ENCODE measurements at regions not wholly inside any gene's neighbourhood (a gene's known extent, or its start where the extent isn't known, plus 50 kb on each side); places are given as distances from the start of the nearest gene placed in this dataset.
"Not testable (repeated sequence)": the region's sequence is repeated elsewhere in the genome, so short reads cannot be mapped to it uniquely, and the experiment has no call there.

DNA sequence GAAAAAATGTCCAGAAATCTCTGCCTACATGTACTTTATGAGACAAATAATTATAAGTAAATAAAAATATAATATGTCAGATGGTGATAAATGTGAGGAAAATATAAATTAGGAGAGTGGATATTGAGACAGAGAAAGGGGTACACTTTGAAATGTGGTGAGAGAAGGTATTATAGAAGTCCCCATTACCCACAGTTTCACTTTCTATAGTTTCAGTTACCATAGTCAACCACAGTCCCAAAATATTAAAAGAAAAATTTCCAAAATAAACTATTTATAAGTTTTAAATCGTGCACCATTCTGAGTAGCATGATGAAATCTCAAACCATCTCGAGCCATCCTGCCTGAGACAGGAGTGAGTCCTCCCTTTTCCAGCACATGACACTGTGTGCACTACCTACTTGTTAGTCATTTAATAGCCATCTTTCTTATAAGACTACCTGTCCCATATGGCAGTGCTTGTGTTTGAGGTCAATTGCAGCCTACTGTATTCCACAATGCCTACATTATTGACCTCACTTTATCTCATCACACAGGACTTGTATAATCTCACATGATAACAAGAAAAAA is 653.7 kb downstream of the DACH1 start:
- no peak for DNase-seq

DNA sequence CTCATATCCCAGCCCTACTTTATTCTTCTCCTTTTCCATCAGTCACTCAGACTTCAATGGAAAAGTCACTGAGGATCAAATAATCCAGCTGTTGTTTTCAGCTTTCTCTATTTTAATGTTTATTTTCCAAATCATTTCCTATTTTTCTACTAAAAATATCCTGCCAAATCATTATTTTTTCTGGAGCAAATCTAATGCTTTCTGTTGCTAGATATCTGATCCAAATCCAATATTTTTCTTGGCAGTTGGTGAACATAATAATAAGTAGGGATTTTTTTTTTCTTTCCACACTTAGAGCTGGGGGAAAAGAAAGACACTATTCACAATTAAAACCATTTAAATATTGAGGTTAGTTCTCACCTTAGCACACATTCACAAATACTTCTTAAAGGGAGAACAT is 656.1 kb downstream of the DACH1 start:
- no peak for DNase-seq

DNA sequence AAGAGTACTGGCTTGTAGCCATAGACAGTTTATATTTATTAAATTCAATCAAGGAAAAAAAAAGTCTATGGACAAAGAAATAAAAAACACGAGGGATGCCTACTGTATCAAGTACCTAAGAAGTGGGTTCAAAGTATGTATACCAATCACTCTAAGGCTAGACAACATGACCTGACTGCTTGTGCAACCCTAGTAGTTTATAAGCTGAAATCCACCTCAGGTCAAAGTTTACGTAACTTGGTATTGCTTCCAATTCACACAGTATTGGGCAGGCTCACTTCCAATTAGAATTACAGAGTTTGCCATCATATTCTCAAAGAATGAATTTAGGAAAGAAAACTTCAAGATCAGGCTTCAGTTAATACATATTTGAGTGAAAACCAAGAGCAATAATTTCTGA is 657.8 kb downstream of the DACH1 start:
- no peak for DNase-seq

DNA sequence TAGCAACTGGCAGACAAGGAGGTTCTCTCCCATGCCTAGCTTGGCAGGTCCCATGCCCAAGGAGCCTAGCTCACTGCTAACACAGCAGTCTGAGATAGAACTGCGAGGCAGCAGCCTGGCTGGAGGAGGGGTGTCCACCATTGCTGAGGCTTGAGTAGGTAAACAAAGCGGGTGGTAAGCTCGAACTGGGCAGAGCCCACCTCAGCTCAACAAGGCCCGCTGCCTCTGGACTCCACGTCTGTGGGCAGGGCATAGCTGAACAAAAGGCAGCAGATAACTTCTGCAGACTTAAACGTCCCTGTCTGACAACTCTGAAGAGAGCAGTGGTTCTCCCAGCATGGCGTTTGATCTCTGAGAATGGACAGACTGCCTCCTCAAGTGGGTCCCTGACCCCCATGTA is 682.4 kb downstream of the DACH1 start:
- not testable (repeated sequence) for DNase-seq

DNA sequence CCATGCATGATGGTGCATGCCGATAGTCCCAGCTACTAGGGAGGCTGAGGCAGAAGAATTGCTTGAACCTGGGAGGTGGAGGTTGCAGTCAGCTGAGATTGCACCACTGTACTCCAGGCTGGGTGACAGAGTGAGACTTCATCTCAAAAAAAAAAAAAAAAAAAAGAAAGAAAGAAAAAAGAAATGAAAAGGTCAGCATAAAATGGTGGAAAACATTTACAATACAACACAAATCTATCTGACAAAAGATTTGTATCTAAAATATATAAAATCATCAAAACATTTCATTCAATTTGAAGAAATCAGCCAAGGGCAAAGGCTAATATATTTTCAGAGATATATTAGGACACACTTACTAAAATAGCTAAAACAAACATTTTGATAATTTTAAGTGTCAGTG is 683.7 kb downstream of the DACH1 start:
- DNase-seq, result not testable (repeated sequence)

DNA sequence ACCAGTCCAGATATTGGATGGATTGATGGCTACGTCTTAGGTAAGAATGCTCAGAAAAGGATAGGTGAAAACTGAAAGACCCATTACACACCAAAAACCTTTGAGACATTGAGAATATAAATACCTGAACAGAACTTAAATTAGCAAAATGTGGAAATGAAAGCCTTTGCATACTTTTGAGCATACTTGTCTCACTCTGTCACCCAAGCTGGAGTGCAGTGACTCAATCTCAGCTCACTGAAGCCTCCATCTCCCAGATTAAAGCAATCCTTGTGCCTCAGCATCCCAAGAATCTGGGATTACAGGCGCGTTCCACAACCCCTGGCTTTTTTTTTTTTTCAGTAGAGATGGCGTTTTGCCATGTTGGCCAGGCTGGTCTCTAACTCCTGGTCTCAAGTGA is 695.3 kb downstream of the DACH1 start:
- DNase-seq, result no peak

DNA sequence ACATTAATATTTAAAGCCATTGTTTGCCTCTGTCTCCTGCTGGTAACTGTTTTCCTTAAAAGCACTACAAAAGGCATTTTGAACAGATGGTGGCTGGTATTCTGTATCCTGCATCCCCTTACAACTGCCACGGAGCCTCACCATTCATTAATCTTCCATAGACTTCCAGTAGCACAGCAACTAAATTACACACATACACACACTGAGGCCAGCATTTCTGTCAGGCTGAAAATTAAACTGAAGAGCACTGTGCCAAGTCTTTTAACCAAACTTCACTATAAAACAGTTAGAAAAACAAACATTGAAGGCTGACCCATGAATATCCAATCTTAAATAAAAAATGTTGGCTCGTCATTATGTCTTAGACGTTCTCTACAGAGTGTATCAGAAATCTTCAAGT is 697.8 kb downstream of the DACH1 start:
- DNase-seq, result no peak

DNA sequence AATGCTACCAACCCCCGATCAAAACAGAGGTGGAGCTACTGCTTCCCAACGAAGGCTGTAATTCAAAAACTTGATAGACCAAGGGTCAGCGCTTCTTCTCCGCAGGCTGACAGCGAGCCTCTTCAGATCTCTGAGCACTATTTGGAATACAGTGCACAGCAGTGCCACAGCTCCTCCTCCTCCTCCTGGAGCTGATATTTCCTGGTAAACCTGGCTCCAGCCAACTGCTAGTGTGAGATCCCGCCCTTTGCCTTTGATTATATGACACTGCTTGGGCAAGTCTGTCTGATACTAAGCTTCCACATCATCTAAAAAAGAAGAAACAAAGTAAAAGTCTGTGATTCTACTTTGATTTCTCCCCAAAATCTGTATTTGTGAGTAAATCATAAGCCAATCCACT is 710.5 kb downstream of the DACH1 start:
- no peak for DNase-seq

DNA sequence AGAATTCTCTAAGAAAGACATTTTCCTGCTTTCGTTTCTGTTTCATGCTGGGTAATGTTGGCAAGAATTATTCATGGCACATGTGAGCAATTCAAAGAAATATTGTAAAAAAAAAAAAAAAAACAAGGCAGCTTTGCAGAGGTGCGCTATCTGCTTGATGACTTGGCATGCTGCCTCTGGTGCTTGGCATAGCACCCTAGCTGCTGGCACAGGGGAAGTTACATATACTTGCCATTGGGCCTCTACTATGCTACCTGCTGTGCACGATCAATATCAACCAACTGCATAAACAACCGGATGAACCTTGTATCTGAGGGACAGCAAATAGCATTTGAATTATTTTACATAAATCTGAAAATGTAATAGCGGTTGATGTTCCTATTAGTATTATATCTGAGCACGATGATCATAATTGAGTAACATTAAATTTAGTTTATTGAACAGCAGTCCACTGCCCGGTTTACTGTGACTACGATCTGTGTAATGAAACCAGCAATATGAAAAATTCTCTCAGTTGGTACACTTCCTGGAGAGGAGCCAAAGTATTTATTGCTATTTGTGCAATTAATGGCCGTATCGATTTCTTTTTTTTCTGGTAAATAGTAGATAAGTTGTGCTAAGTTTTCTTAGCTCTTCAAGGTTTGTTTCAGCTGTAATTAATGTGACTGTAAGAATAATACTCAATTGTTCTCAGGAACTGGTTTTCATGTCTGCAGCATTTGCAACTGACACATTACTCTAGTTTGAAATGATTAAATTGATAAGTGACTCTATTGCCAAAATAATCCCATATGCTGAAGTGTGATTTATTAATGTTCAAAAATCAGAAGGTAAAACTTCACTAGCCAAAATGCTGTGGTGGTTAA is 717.3 kb downstream of the DACH1 start:
- no peak for DNase-seq

DNA sequence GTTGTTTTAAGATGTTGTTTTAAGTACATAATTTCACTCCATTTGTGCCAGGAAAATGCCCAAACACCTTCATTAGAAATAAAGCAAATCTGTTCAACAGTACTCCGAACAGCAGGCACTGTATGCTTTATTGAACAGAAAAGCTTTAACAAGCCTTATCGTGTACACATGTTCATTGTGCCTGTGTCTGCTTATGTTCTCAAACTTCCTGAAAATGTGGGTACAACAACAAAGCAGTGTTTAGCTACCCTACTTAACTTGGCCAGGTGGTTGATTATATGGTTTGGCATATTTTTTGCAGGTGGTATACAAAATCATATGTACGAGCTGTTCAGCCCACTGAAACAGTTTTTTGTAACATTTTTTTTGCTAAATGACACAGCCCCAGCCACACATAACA is 718.0 kb downstream of the DACH1 start:
- no peak for DNase-seq

DNA sequence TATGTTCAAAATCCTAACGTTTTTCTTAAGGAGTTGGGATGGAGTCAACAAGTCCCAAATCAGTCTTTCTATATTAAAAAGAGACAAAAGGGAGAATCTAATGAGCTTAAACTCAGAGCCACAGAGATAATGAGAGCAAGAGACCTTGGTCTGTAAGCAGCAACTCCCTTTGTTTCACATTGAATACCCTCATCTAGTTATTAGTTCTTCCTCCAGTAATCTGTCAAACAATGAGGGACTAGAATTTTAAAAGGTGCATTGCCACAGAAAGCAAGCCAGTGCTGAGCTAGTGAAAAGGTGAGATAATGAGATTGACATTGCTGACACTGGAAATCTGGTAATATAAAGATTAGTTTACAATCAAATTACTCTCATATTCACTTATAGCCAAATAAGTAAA is 718.6 kb downstream of the DACH1 start:
- no peak for DNase-seq

DNA sequence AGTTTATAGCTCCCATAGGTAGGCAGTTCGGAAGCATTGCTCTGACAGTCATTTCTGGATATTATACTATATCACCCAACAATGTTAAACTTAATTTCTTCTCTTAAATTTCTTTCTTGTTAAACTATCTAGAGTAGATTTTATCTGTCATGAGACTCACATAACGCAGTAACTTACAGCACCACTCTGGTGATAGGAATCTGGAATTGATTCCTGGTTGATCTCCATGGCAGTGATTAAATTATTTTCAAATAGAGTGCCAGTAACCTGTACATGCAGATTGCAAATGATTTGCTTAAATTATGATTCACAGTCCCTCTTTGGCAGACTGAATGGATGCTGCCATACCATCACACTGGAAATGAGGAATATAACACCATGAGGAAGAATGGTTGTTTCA is 722.1 kb downstream of the DACH1 start:
- no peak for DNase-seq

DNA sequence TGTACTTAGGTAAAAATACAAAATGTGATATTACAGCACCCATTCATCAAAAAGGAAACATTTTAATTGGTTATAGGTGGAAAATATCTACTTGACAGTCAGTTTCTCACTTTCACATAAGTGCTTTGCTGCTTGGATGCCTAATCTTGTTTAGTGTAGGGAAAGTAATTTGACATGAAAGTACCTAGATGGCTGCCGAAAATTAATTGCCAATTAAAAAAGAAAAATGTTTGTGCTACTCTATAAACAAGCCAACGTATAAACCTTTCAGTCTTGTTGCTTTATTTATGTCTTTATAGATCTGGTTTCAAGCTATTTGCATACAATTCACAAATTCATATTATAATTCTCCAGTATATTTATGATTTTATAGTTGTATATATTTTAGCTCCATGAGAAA is 729.9 kb downstream of the DACH1 start:
- no peak for DNase-seq

DNA sequence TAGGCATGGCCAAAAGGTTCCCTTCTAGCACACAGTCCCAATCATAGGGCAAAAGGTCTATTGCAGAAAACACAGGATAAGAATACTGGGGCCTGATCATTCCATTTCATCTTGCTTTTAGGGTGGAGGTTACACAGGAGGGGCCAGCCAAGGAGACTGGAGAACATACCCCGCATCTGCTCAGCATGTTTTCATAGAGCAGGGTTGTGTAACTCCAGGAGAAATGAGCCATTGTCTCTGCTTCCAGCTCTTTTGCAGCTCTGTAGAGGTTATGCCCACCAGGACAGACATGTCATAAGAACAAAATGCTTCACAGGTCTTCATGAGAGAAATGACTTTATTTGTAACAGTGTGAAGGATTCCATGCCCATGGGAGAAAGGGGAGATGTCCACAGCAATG is 742.8 kb downstream of the DACH1 start:
- no peak for DNase-seq

DNA sequence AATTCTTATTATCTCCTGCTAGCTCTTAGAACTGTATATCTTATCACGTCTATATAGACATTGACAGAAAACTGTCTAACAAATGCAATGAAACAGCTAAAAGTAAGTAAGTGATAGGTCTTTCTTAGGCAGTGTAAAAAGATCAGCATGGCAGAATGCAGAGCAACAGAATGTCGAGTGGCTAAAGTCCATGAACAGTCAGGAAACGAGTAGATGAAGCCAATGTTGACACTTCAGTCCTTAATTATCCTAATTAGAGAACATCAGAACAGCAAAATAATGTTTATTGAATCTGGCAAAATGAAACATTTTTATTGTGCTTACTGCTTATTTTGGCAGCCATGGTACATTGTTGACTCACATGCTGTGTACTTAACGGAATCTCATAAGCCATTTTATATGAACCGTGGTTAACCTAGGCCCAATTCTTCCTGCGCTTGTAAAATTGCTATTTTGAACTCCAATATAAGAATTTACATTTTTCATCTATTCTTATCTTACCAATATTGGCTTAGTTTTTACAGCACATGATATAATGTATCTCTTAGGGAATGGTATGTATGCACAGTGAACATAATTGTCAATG is 748.1 kb downstream of the DACH1 start:
- no peak for DNase-seq

DNA sequence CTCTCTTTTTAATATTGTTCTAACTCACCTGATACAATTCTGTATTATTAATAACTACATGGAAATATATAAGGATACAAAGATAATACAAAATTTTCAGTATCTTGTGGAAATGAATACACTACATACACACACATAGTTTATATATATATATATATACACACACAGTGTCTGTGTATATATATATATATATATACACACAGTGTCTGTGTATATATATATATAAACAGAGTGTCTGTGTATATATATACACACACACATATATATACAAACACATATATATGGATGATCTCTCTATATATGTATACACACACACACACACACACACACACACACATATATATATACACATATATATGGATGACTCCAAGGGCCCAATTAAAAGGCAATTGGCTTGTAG is 749.1 kb downstream of the DACH1 start:
- no peak for DNase-seq

DNA sequence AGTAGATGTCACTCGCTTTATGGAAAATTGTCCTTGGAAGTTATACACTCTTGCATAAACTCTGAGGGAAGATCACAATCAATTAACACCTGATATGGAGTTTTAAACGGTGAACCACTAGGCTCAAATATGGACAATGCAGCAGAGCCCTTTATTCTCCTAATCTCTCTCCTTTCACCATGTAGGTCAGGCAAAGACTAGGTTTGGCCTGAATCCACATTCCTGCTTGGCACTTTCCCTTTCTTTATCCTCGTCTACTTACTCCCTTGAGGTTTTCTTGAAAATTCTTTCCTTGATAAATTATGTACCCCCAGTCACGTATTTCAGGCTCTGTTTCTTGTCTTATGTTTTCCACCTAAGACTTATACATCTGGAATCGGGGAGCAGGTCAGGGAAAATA is 751.7 kb downstream of the DACH1 start:
- no peak for DNase-seq

DNA sequence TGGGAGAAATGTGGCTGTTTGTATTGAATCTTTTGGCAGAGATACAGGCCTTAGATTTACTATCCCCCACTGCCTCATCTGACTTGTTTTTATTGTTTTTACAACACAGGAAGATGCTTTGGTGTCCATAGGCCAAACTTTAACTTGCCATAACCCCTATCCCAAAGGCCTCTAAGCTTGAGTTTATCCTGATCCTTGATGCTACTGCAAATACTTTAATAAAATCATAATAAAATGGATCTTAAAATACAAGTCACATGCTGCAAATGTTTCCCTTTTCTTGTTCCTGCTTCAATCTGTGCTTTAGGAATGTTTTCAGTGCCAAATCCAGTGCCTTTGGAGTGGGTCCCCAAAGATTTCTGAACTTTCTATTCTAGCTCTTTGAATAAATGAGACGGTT is 770.6 kb downstream of the DACH1 start:
- no peak for DNase-seq

DNA sequence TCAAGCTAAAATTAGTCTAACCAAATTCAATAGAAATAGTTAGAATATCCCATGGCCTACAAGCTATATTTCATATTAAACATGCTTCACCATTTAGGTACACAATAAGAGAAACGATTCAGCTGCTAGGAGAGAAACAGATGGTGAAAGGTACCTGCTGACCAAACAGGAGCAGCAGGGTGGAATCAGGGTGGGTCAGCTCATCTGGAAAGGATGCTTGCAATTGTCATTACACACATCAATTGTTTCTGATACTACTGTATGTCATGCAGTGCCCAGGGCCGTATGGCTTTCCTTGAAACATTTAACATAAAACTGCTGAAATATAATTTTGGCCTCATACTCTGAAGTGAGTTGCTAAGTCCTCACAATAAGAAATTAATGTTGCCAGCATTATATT is 776.0 kb downstream of the DACH1 start:
- DNase-seq, result no peak

DNA sequence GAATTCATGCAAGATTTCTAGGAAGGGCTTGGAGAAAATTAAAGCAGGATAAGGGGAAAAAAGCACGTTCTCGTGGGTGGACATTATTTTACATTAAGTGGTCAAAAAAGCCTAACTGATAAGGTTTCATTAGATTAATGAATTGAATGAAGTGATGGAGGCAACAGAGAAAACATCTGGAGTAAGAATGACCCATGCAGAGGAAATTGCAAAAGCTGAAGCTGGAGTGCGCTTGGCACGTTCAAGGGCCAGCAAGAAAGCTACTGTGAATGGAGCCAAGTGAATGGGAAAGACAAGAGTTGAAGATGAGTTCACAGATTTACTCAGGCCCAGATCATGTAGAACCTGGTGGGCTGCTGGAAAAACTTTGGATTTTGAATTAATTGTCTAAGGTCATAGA is 777.9 kb downstream of the DACH1 start:
- DNase-seq, result no peak

DNA sequence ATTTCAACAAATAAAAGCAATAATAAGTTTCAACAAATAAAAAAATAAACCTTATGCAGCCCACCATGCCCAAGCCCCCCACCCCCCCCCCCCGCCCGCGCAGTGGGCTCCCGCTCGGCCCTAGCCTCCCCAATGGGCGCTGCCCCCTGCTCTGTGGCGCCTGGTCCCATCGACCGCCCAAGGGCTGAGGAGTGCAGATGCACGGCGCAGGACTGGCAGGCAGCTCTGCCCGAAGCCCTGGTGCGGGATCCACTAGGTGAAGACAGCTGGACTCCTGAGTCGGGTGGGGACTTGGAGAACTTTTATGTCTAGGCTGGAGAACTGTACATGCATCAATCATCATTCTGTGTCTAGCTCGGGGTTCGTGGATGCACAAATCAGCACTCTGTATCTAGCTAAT is 779.6 kb downstream of the DACH1 start:
- no peak for DNase-seq

DNA sequence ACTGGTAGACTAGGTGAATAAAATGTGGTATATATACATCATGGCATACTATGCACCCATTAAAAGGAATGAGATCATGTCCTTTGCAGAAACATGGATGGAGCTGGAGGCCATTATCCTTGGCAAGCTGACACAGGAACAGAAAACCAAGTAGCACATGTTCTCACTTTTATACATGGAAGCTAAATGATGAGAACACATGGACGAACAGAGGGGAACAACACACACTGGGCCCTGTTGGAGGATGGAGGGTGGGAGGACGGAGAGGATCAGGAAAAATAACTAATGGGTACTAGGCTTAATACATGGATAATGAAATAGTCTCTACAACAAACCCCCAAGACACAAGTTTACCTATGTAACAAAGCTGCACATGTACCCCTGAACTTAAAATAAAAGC is 780.0 kb downstream of the DACH1 start:
- no peak for DNase-seq

DNA sequence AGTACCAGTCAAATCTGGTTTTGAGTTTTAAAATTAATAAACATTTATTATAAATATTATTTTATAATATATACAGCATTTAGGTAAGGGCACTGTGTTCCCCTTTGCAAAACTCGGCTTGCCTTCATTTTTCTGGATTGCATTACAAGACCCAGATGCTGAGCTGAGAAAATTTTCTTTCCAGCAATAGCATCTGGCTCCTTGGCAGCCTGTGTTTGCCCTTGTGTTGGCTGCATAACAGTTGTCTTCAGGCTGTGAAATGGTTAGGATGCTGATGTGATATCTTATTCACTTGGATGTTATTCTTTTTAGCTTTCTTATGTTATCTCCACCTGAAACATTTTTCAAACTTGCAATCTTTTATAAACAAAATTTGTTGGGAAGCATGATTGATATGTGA is 784.4 kb downstream of the DACH1 start:
- DNase-seq, result no peak

DNA sequence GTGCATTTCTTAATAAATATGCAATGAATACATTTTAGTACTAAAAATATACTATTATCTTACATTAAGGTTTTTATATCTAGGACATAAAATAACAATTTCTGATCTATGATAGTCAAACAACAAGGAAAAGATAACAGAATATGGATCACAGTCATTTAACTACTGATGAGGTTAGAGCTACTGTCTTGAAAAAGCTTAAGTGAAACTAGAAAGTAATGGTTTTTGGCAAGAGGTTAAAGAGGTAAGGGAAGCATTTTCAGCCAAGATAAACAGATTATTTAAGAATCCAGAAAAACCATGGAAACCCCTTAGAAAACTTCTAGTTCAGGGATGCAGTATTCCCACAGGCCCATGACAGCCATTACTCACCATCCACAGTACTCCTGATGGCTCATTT is 787.4 kb downstream of the DACH1 start:
- DNase-seq, result no peak

DNA sequence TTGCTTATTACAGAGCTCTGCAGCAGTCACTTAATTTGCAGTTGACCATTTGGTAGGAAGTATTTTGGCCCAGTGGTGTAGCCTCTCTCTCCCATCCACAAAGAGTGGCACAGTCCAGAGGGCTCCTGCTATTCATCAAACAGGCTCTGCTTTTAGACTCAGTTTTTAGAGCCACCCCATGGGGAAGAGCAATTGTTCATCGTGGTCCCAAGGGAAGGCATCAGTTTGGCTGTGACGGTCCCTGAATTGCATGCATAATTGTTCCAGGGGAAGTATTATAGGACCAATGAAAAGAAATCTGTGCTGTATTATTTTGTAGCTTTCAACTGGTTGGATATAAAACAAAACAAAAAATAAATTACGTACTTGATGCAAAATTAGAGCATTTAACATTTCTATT is 799.0 kb downstream of the DACH1 start:
- DNase-seq, result no peak

Measured in CD4-positive, alpha-beta T cell treated with Interferon alpha-2 for 1 hour (primary cell).